GM18867 (cell line): ENCODE measurements at regions not wholly inside any gene's neighbourhood (a gene's known extent, or its start where the extent isn't known, plus 50 kb on each side); places are given as distances from the start of the nearest gene placed in this dataset.
"Not testable (repeated sequence)": the region's sequence is repeated elsewhere in the genome, so short reads cannot be mapped to it uniquely, and the experiment has no call there.

Experiments used
- ATAC-seq: cut with Tn5 transposase; IDR thresholded peaks from one replicate; pipeline ENCODE4 v1.9.1; 2021; ENCODE audit warnings: mild to moderate bottlenecking, moderate library complexity; ENCODE audit not compliant: unreplicated experiment

- ATAC-seq: no peak
Observed at GRCh38 chr1:187787736-187788135, 959.0 kb downstream of the PLA2G4A start.

GRCh38 chr1:187788718-187789117 lies 960.0 kb downstream of the PLA2G4A start:
- no peak for ATAC-seq

DNA sequence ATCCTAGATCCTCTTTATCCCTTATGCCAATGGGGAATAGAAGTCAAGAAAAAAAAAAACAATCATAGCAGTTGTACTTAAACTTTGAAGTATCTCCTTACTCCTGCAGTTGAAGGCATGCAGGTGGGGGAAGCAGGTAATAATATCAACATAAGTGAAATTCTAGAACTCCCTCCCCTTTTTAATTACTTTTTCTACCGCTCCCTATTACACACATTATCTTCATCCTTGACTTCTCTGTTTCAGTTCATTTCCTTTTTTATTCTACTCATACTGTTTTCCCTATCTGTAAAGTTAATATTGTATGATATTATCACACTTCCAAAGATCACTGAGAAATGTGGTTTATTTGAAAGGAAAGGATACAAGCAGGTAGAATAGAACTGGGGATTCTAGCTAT lies 962.0 kb downstream of the PLA2G4A start:
- no peak for ATAC-seq

GRCh38 chr1:187794561-187794960 lies 965.8 kb downstream of the PLA2G4A start:
- no peak for ATAC-seq

- no peak for ATAC-seq
Observed at GRCh38 chr1:187809549-187809948, 980.8 kb downstream of the PLA2G4A start.

GRCh38 chr1:187816646-187817045 lies 987.9 kb downstream of the PLA2G4A start:
- no peak for ATAC-seq

DNA sequence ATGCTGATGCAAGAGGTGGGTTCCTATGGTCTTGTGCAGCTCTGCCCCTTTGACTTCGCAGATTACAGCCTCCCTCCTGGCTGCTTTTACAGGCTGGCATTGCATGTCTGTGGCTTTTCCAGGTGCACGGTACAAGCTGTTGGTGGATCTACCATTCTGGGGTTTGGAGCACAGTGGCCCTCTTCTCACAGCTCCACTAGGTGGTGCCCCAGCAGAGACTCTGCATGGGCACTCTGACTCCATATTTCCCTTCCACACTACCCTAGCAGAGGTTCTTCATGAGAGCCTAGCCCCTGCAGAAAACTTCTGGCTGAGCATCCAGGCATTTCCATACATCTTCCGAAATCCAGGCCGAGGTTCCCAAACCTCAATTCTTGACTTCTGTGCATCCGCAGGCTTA lies 989.0 kb downstream of the PLA2G4A start:
- no peak for ATAC-seq

DNA sequence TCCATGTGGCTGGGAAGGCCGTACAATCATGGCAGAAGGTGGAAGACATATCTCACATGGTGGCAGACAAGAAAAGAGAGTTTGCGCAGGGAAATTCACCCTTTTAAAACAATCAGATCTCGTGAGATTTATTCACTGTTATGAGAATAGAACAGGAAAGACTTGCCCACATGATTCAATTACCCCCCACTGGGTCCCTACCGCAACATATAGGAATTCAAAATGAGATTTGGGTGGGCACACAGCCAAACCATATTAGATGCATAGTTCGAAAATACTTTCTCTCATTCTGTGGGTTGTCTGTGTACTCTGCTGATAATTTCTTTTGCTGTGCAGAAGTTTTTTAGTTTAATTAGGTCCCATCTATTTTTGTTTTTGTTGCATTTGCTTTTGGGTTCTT lies 990.3 kb downstream of the PLA2G4A start:
- ATAC-seq: no peak

DNA sequence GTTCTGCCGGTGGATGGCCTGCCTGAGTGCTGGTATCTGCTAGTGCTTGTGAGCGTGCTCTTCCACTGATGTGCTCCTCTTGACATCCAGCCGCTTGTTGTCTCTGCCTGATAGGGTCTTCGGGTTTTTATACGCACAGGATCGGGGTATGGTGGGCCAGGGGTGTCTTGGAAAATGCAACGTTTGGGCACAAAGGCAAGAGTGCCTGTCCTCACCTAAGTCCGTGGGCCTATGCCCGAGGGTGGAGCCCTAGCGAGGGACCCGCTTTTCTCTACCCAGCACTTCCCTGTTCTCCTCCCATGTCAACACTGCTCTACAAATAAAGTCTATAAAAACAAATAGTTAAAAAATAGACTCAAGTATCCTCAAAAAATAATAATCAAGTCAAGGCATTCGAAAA lies 1007.8 kb downstream of the PLA2G4A start:
- ATAC-seq: no peak

- ATAC-seq: no peak
Observed at GRCh38 chr1:187837787-187838186, 1009.0 kb downstream of the PLA2G4A start.

GRCh38 chr1:187838335-187839293 lies 1009.9 kb downstream of the PLA2G4A start:
- no peak for ATAC-seq

- ATAC-seq: no peak
Observed at GRCh38 chr1:187839873-187840272, 1011.1 kb downstream of the PLA2G4A start.

GRCh38 chr1:187840557-187840956 lies 1011.8 kb downstream of the PLA2G4A start:
- ATAC-seq: no peak

GRCh38 chr1:187842406-187843165 lies 1013.8 kb downstream of the PLA2G4A start:
- ATAC-seq: no peak

DNA sequence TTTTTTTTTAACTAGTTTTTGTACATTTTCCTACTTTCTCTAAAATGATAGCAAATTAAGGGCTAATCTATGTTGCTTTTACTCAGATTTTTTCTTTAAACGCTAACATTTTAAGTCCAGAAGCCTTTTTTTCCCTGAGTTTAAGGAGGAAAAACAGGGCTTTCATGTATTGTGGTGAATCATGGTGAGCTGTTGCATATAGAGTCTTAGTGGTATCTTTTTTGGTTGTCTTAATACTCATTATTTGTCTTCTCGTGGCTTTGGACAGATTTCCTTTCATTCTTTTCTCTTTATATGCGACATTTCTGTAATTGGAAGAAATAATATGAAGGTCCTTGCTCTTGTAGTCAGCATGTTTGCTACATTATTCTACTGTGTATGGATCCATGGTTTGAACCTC lies 1015.6 kb downstream of the PLA2G4A start:
- no peak for ATAC-seq

DNA sequence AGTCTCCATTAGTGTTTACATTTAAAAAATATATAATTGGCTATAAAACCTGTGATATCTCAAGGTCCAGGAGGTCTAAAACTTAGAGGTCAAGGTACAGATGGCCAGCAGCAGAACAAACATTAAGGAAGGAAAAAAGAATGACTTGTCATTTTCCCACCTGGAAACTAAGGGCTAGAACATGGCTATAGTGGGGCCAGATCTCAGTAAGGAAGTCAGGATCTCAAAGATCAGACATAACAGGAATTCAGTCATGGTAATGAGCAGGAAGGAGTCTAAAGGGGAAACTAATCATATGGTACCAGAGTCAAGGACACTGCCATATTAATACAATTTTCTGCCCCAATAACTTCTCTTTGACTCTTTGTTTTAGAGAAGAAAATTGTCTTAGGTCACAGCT lies 1018.8 kb downstream of the PLA2G4A start:
- no peak for ATAC-seq

DNA sequence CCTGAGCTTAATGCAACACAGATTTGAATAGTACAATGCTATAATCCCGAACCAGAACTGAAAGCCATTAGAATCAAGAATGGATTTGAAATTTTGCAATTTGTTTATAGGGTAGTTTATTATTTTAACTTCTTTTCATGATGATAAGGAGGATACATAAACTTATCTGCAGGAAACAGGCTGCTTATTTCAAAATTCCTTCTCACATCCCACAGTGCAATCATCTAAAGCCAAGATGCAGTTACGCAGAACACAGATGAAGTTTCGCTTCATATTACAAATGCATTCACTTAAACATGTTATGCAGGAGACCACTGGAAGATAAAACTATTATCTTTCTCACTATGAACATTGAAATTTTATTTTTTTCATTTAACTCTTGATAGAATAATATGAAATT lies 1019.6 kb downstream of the PLA2G4A start:
- ATAC-seq: no peak

- ATAC-seq: not testable (repeated sequence)
Observed at GRCh38 chr1:187850146-187850545, 1021.4 kb downstream of the PLA2G4A start.

GRCh38 chr1:187853505-187853904 lies 1024.8 kb downstream of the PLA2G4A start:
- ATAC-seq: no peak

DNA sequence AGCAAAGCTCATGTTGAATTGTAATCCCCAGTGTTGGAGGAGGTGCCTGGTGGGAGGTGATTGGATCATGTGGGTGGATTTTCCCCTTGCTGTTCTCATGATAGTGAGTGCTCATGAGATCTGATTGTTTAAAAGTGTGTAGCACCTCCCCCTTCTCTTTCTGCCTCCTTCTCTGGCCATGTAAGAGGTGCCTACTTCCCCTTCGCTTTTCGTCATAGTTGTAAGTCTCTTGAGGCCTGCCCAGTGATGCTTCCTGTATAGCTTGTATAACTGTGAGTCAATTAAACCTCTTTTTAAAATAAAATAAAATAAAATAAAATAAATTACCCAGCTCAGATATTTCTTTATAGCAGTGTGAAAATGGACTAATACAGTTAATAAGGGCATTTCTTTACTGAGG lies 1025.7 kb downstream of the PLA2G4A start:
- no peak for ATAC-seq

DNA sequence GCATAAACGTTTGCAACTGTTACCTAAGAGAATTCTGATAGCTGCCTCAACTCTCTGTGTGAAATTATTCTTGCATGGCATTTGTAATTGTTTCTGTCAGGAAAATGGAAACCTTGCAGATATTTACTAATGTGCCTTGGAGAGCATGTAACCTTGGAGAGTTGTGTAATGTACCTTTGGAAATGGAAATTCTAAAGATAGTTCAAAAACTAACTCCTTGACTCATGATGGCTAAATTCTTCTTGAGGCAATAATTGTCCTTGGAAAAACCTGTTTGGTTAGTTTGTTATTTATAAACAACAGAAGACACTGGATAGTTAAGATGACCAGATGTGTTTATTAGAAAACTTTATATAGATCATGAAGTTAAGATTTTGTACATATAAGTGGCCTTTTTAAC lies 1033.8 kb downstream of the PLA2G4A start:
- ATAC-seq: no peak

GRCh38 chr1:187870552-187870951 lies 1041.8 kb downstream of the PLA2G4A start:
- ATAC-seq: no peak
